HG02981 (cell line): ENCODE measurements at regions not wholly inside any gene's neighbourhood (a gene's known extent, or its start where the extent isn't known, plus 50 kb on each side); places are given as distances from the start of the nearest gene placed in this dataset.

ENCODE experiments used
- ATAC-seq: cut with Tn5 transposase; IDR thresholded peaks from one replicate; pipeline ENCODE4 v1.9.1; 2021; ENCODE audit warnings: mild to moderate bottlenecking, moderate library complexity; ENCODE audit not compliant: unreplicated experiment

- ATAC-seq: no peak
Measured at GRCh38 chr6:21986703-21987102, 310.1 kb downstream of the PRL start.

- ATAC-seq: peak; percentile 94
Measured at GRCh38 chr6:21987501-21987957, 309.3 kb downstream of the PRL start.

- no peak for ATAC-seq
Measured at GRCh38 chr6:21990577-21990976, 306.3 kb downstream of the PRL start.

DNA sequence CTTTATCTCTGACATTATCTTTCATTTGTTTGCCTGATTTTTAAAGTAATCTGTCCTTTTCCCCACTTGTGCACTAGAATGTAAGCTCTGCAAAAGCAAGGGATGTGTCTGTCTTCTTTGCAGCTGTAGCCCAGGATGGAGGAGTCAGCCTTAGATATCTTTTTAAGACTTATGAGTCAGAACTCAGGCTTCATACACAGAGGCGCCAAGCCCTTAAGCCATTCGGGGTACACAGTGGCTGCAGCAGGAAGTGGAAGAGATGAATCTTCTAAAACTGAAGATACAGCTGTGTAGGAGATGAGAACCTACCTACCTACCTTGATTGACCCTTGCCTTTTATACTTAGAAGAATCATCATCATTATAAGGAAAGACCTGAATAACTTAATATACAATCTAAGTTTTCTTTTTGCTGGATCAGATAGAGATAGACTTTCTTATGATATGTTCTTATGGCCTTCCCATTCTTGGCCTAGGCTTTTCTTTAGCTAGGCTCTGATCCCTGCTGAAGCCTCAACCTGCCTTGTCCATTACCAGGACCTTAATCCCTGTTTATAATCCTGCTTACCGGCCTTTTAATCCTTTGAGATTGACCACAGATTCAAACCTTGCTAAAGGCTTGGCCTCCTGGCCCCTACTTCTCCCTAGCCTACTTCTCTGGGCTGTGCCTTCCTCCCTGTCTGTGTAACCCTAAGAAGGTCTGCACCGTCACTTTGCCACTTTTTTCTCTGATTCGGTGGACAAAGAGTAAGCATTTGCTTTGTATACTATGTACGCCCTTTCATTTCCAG, 304.5 kb downstream of the PRL start:
- ATAC-seq: no peak

DNA sequence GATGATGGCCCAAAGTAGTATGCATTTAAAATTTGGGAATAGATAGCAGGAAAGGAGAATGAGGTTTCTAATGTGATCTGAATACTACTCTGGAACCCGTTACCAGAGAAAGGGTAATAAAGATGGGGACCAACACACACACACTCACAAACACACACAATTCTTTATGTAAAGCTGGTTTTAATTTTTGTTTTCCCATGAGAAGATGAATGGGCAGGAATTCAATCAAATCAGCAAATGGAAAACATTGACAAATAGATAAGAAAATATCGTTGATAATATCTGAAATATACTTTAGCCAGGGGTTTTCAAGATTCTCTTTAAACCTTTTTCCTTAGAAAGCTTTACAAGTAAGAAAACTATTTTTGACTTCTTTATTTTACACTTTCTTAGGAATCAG, 303.0 kb downstream of the PRL start:
- ATAC-seq: no peak

DNA sequence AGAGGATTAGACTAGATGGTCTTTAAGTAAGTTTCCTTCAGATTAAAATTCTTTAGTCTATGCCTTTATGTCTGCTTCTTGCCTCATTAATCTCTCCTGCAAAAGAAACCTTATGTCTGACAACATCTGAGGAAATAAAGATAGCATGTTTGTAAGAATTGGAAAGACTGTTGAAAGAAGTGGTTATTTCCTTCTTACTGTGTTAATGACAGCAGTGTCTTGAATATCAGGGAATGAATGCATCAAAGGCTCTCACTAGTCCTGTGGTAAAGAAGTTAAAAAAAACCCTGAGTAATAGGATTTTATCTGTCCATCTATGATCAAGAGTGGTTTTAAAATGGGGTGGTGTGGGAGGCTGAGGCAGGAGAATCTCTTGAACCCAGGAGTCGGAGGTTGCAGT, 302.0 kb downstream of the PRL start:
- ATAC-seq: no peak

- ATAC-seq: no peak
Measured at GRCh38 chr6:21995318-21995717, 301.5 kb downstream of the PRL start.

DNA sequence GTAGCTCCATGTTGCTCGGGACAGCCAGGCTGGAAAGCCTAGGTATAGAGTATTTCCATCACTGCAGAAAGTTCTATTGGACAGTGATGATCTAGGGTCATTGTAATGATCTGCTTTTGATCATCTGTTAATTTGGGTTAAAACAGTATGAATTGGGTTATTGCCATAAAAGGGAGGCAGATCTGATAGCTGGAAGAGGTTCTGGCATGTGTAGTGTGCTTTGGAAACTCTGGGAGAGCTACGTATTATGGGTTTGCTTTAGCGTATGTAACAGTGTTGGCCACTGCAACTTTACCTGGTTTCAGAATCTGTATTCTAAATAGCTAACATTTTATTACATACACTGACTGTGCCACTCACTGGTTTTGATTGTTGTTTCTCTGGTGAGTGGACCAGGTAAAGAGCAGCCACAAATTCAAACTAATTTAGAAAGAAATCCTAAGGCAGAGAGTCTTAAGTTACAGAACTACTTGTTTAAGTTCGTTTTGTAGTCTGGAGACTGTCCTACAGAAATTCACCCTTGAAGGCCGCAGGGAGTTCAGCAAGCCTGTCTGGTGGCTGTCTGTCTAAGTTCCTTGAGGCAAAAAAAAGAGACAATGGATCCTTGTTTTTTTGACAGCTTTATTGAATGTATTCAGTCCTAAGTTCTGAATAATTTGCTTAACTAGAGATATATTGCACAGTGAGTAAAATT, 300.3 kb downstream of the PRL start:
- ATAC-seq: no peak

GRCh38 chr6:21997119-21998037, 299.5 kb downstream of the PRL start:
- ATAC-seq: no peak

DNA sequence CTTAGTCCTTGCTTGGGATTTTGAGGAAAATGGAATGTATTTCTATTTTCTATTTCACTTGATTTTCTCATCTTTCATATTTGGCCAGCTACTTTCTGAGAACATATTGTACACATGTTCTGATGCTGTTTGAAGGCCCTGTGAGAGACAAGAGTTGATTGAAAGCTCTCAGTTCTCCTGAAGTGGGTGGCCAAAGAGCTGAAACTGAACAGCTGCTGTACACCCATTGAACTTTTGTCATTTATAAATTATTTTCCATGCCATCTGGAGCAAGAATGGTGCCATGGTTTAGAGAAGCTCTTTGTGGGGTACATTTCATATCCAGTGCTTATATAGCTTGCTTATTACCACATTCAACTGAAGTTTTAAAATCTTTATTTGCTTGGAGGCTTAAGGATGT, 298.3 kb downstream of the PRL start:
- ATAC-seq: no peak

DNA sequence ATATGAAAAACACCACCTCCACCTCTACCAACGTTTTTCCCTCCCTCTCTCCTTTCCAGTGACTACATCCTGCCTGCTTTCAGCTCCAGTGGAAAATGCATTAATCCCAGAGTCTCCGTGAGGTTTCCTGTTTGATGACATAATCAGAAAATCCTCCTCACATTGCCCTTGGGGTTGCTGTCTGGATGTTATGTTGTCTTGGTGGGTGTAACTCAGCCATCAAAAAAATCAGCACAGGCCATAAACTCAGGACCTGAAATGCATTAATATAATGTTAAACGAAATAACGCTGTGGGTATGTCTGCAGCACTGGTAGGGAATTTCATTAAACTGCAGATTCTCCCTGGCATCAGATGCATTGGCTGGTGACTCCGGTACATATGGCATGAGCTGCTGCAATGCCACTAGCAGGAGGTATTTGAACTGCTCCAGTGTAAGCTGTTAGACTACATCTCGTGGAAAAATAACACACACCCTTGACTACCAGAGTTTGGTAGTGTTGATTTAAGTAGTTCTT, 297.8 kb downstream of the PRL start:
- no peak for ATAC-seq

- no peak for ATAC-seq
Measured at GRCh38 chr6:21999741-22000140, 297.1 kb downstream of the PRL start.

GRCh38 chr6:22001396-22002027, 295.3 kb downstream of the PRL start:
- no peak for ATAC-seq

- no peak for ATAC-seq
Measured at GRCh38 chr6:22003287-22003686, 293.5 kb downstream of the PRL start.

DNA sequence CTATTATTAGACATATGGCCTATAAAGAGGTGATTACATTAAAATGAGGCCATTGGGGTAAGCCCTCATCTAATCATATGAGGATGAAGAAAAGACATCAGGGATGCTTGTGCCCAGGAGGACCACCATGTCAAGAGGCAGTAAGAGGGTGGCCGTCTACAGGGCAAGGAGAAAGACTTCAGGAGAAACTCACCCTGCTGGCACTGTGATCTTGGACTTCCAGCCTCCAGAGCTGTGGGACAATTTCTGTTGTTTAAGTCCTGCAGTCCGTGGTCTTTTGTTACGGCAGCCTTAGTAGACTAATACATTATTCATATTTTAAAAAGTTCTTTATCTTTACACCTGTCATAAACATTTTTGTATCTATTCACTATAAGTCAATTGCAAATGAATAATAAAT, 290.0 kb downstream of the PRL start:
- no peak for ATAC-seq

DNA sequence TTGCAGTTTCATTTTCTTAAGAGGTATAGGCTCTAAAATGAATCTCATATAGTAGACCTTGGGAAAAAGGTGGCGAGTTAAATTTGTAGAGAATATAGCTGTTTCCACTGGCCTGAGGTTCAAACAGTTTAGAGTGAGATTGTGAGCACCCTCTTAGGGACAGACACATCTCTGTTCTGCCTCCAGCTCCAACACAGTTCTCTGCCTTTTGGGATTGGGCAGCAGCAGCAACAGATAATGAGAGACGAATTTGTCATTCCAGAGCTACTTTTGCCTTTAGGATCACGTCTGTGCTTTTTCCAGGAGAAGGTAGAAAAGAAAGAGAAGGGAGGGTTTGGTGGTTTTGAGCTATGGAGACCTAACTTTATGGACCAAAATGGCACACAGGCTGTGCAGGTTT, 289.4 kb downstream of the PRL start:
- ATAC-seq: no peak

DNA sequence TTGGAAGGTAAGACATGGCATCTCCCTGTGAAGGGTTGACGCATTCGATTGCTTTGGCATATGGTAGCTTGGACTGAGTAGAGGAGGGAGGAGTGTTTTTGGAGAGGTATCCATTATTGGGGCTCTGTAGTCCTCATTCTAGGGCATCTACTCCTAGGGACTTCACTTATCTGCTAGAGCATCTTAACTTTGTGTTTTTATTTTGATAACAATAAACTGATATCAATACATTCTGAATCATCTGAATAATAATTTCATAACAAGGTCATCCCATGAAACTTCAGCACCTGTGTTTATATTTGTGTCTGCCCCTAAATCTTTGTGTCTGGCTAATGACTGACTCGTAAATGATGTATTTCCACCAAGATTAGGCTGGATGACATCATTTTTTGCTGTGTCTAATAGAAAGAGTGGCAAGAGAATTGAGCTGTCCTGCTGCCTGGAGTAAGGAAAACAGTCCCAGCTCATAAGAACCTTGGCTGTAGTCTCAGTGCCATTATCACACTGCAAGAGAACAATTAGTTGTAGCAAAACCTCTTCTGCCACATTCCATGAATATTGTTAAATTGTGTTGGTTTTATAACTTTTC, 288.5 kb downstream of the PRL start:
- no peak for ATAC-seq

DNA sequence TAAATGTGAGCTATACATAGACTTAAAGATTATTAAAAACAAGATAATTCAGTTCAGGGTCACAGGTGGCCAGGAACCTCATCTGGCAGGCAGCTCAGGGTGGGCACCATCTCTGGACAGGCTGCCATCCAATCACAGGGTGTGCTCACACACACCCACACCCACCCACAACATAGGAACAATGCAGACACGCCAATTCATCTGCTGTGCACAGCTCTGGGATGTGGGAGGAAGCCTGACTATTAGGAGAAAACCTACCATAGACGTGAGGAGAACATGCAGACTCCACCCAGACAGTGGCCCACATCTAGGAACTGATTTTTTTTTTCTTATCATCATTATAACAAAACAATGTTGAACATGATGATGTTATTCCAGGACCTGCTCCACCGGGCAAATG, 286.7 kb downstream of the PRL start:
- ATAC-seq: no peak

DNA sequence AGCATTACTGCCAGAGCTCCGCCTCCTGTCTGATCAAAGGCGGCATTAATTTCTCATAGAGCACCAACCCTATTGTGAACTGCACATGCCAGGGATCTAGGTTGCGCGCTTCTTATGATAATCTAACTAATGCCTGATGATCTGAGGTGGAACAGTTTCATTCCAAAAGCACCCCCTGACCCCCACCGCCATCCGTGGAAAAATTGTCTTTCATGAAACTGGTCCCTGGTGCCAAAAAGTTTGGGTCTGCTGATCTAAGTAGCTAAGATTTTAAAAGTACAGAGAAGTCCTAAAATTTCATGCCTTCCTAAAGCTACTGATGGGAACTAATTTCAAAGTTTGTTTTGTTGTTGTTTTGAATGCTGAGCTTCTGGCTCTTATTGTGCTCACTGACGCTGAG, 281.6 kb downstream of the PRL start:
- no peak for ATAC-seq

DNA sequence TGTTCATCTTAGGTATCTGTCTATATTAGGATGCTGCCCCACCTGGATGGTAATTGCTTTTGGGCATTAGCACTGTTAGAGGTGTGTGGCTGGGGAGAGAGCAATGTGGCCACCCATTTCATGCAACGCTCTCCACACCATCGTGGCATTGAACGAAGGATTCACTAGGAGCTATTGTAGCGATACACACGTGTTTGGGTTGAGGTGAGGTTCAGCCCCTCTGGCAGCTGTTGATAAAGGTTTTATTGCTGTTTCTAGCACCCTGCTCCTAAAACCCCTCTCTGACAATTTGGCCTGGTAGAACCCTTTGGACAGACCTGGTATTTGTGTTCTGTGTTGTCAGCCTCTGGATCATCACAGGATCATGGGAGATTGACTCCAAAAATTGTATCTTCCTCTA, 280.9 kb downstream of the PRL start:
- ATAC-seq: no peak
